Adrenal gland (tissue), 5 donors: ENCODE measurements at regions not wholly inside any gene's neighbourhood (a gene's known extent, or its start where the extent isn't known, plus 50 kb on each side); places are given as distances from the start of the nearest gene placed in this dataset.

ENCODE experiments used
- CTCF ChIP-seq, 6 experiments: fragments of 450-650 bp in 4 of 6; fragments of 200-600 bp in 2 of 6; sonication (generic) in 1 of 6; IDR thresholded peaks; 1 replicate in 5 of 6; 2 replicates in 1 of 6; pipeline versions ENCODE4 v1.5.1 to v1.8.0; 2016 to 2021; ENCODE audit warnings: antibody characterized with exemption in 6 of 6, mild to moderate bottlenecking in 2 of 6, moderate library complexity in 1 of 6
- POLR2A ChIP-seq, 2 donors: fragments of 450-650 bp; IDR thresholded peaks; one replicate each; pipeline ENCODE4 v1.6.1; 2017; ENCODE audit warnings: antibody characterized with exemption in 2 of 2, mild to moderate bottlenecking in 2 of 2, moderate library complexity in 1 of 2
- donor health status: DM: no; HTN: no; CAD: no.

GRCh38 chr16:25575363-25575762 lies 116.4 kb upstream of the HS3ST4 start:
- no peak for TF ChIP-seq CTCF (IDR thresholded peaks at IDR 0.05)
- no peak for TF ChIP-seq POLR2A (IDR thresholded peaks at IDR 0.05)
